OCI-LY1 (cell line): ENCODE measurements at regions not wholly inside any gene's neighbourhood (a gene's known extent, or its start where the extent isn't known, plus 50 kb on each side); places are given as distances from the start of the nearest gene placed in this dataset.

Experiments
- H2AFZ ChIP-seq: fragments of 200-600 bp; sonication (generic), shearing (Covaris generic); 2 replicates; pipeline ENCODE4 v1.6.0; 2014; ENCODE audit warnings: antibody characterized with exemption, mild to moderate bottlenecking, low read length
- H3F3A ChIP-seq: fragments of 200-600 bp; sonication (generic), shearing (Covaris generic); 2 replicates; pipeline ENCODE4 v1.6.0; 2014; ENCODE audit warnings: mild to moderate bottlenecking, antibody characterized with exemption, low read length, moderate library complexity; ENCODE audit not compliant: insufficient read depth
- H3K27ac ChIP-seq: fragments of 200-600 bp; sonication (generic); 2 replicates; pipeline ENCODE4 v1.5.1; 2014; ENCODE audit warnings: low read length, mixed run types, mild to moderate bottlenecking, low read depth; ENCODE audit not compliant: poor library complexity, severe bottlenecking
- H3K27me3 ChIP-seq: fragments of 200-600 bp; sonication (generic); 2 replicates; pipeline ENCODE4 v1.6.0; 2014; ENCODE audit warnings: antibody characterized with exemption, mild to moderate bottlenecking, low read length, moderate library complexity; ENCODE audit not compliant: insufficient read depth
- H3K36me3 ChIP-seq: fragments of 200-600 bp; sonication (generic); 2 replicates; pipeline ENCODE4 v1.6.1; 2014; ENCODE audit warnings: mild to moderate bottlenecking, antibody characterized with exemption, low read length, moderate library complexity, mixed read lengths; ENCODE audit not compliant: insufficient read depth
- H3K4me1 ChIP-seq: fragments of 200-600 bp; sonication (generic); 2 replicates; pipeline ENCODE4 v1.5.1; 2014; ENCODE audit warnings: mild to moderate bottlenecking, low read length, moderate library complexity; ENCODE audit not compliant: insufficient read depth, severe bottlenecking
- H3K4me2 ChIP-seq: fragments of 200-600 bp; sonication (generic), shearing (Covaris generic); 2 replicates; pipeline ENCODE4 v1.6.1; 2014; ENCODE audit warnings: low read length
- H3K4me3 ChIP-seq: fragments of 200-600 bp; sonication (generic); 2 replicates; pipeline ENCODE4 v1.5.1; 2014; ENCODE audit warnings: low read length, low read depth, mild to moderate bottlenecking, mixed read lengths; ENCODE audit not compliant: poor library complexity, severe bottlenecking
- H3K79me2 ChIP-seq: fragments of 200-600 bp; shearing (Covaris generic); 2 replicates; pipeline ENCODE4 v1.6.1; 2016; ENCODE audit warnings: mixed run types, low read length, mixed read lengths; ENCODE audit not compliant: insufficient read depth
- H3K9ac ChIP-seq: fragments of 200-600 bp; sonication (generic), shearing (Covaris generic); 2 replicates; pipeline ENCODE4 v1.6.1; 2014; ENCODE audit warnings: mild to moderate bottlenecking, low read length, mixed read lengths
- H3K9me2 ChIP-seq: fragments of 200-600 bp; sonication (generic), shearing (Covaris generic); 2 replicates; pipeline ENCODE4 v1.6.1; 2014; ENCODE audit warnings: low read depth, mild to moderate bottlenecking, low read length, mixed read lengths
- H3K9me3 ChIP-seq: fragments of 200-600 bp; shearing (Covaris generic); 2 replicates; pipeline ENCODE4 v1.6.1; 2014; ENCODE audit warnings: low read length, mixed read lengths
- H4K20me1 ChIP-seq: fragments of 200-600 bp; sonication (generic), shearing (Covaris generic); 2 replicates; pipeline ENCODE4 v1.6.0; 2016; ENCODE audit warnings: mild to moderate bottlenecking, low read length; ENCODE audit not compliant: insufficient read depth
- CTCF ChIP-seq: fragments of 200-600 bp; sonication (generic), shearing (Covaris generic); IDR thresholded peaks from 2 replicates; pipeline ENCODE4 v1.5.1; 2017; ENCODE audit warnings: mild to moderate bottlenecking, antibody characterized with exemption, low read length, moderate library complexity, mixed read lengths
- EZH2 ChIP-seq: fragments of 200-600 bp; sonication (generic), shearing (Covaris generic); IDR thresholded peaks from 2 replicates; pipeline ENCODE4 v1.8.0; 2017; ENCODE audit warnings: borderline replicate concordance, mixed run types, mild to moderate bottlenecking, antibody characterized with exemption, low read length, moderate library complexity, mixed read lengths

DNA sequence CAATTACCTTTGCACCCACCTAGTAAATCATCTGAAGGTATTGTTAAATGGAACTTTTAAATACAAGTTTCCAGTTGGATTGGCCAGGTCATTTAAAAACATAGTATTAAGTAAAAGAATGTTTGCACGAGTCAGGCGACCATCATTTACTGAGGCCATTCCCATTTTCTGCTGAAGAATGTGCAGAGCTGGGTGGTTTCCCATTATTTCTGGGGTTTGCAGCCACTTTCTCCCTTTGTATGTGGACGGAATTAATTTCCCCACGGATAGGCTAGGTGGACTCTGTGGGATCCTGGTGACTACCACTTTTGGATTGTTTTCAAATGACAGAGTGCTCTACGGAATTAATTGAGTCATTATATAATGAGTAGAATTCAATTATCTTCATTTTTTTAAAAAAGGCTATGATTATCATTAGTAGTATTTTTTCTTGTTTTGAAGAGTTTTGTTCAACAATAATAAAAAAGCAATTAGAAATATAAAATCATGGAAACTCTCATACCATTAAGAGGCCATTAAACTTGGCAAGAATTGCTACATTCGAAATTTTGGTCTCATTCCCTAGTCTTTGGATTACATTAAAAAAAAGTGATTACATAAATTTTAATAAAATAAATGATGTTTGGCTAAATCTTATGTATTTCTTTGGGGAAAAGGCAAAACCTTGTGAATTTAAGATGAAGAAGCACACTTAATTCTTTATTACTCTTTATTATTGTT is 120.4 kb upstream of the FZD8 start:
- Histone ChIP-seq H3K9me2 (no peaks in the 10 kb centered on the region), H3K9me3 (no peaks in the 10 kb centered on the region), H3K27me3 (no peaks in the 10 kb centered on the region), H3K36me3 (no peaks in the 10 kb centered on the region), H4K20me1 (no peaks in the 10 kb centered on the region), H3K27ac (no peak overlapping the region), H3K4me1 (no peaks in the 10 kb centered on the region), H3F3A (no peaks in the 10 kb centered on the region), H3K4me2 (no peak overlapping the region), H3K79me2 (no peaks in the 10 kb centered on the region), H3K4me3 (no peak overlapping the region), H3K9ac (no peak overlapping the region), H2AFZ (no peak overlapping the region)
- TF ChIP-seq CTCF (no peak), EZH2 (no peak)

GRCh38 chr10:35758076-35758475 is 116.0 kb upstream of the FZD8 start:
- TF ChIP-seq CTCF: no peak
- no peak for TF ChIP-seq EZH2
- no peak overlapping the region for H3K4me2 ChIP-seq
- no peaks in the 10 kb centered on the region for H4K20me1 ChIP-seq
- no peak overlapping the region for H2AFZ ChIP-seq
- H3K27ac ChIP-seq: no peak overlapping the region
- no peaks in the 10 kb centered on the region for H3K36me3 ChIP-seq
- no peaks in the 10 kb centered on the region for H3F3A ChIP-seq
- no peaks in the 10 kb centered on the region for H3K4me1 ChIP-seq
- H3K4me3 ChIP-seq: no peak overlapping the region
- H3K79me2 ChIP-seq: no peaks in the 10 kb centered on the region
- no peaks in the 10 kb centered on the region for H3K9me3 ChIP-seq
- H3K9ac ChIP-seq: no peak overlapping the region
- no peaks in the 10 kb centered on the region for H3K9me2 ChIP-seq
- H3K27me3 ChIP-seq: no peaks in the 10 kb centered on the region

GRCh38 chr10:35754519-35754918 is 112.4 kb upstream of the FZD8 start:
- Histone ChIP-seq H3K79me2 (no peaks in the 10 kb centered on the region), H3K4me2 (no peak overlapping the region), H3K9me3 (no peaks in the 10 kb centered on the region), H3F3A (no peaks in the 10 kb centered on the region), H2AFZ (no peak overlapping the region), H3K27me3 (no peaks in the 10 kb centered on the region), H3K4me1 (no peaks in the 10 kb centered on the region), H3K36me3 (no peaks in the 10 kb centered on the region), H3K27ac (no peak overlapping the region), H4K20me1 (no peaks in the 10 kb centered on the region), H3K9me2 (no peaks in the 10 kb centered on the region), H3K4me3 (no peak overlapping the region), H3K9ac (no peak overlapping the region)
- TF ChIP-seq EZH2 (no peak), CTCF (no peak)
